ENCODE measurements at regions not wholly inside any gene's neighbourhood (a gene's known extent, or its start where the extent isn't known, plus 50 kb on each side); places are given as distances from the start of the nearest gene placed in this dataset.
"Not testable (repeated sequence)": the region's sequence is repeated elsewhere in the genome, so short reads cannot be mapped to it uniquely, and the experiment has no call there.

- DNase-seq, result no peak
These were observed 103.5 kb upstream of the TRIB2 start for GRCh38 chr2:12613137-12613835.

- DNase-seq, result no peak
These were observed 101.2 kb upstream of the TRIB2 start for GRCh38 chr2:12615509-12615908.

- DNase-seq, result no peak
These were observed 100.1 kb upstream of the TRIB2 start for GRCh38 chr2:12616456-12617156.

GRCh38 chr2:12617366-12617765 is 99.4 kb upstream of the TRIB2 start:
- no peak for DNase-seq

GRCh38 chr2:12617853-12618252 is 98.9 kb upstream of the TRIB2 start:
- no peak for DNase-seq

- no peak for DNase-seq
These were observed 98.2 kb upstream of the TRIB2 start for GRCh38 chr2:12618576-12618975.

GRCh38 chr2:12619975-12620374 is 96.8 kb upstream of the TRIB2 start:
- no peak for DNase-seq

- no peak for DNase-seq
These were observed 96.0 kb upstream of the TRIB2 start for GRCh38 chr2:12620759-12621158.

- DNase-seq, result no peak
These were observed 93.7 kb upstream of the TRIB2 start for GRCh38 chr2:12623051-12623450.

- DNase-seq, result no peak
These were observed 92.4 kb upstream of the TRIB2 start for GRCh38 chr2:12624384-12624783.

GRCh38 chr2:12624905-12625598 is 91.7 kb upstream of the TRIB2 start:
- DNase-seq, result no peak

GRCh38 chr2:12628541-12628940 is 88.2 kb upstream of the TRIB2 start:
- DNase-seq, result not testable (repeated sequence)

GRCh38 chr2:12636837-12637581 is 79.7 kb upstream of the TRIB2 start:
- no peak for DNase-seq

- no peak for DNase-seq
These were observed 79.0 kb upstream of the TRIB2 start for GRCh38 chr2:12637754-12638153.

- DNase-seq, result no peak
These were observed 75.3 kb upstream of the TRIB2 start for GRCh38 chr2:12641441-12641840.

GRCh38 chr2:12642332-12642731 is 74.4 kb upstream of the TRIB2 start:
- DNase-seq, result no peak

GRCh38 chr2:12642859-12643258 is 73.9 kb upstream of the TRIB2 start:
- DNase-seq, result no peak

- no peak for DNase-seq
These were observed 66.9 kb upstream of the TRIB2 start for GRCh38 chr2:12649602-12650400.

GRCh38 chr2:12651641-12652040 is 65.1 kb upstream of the TRIB2 start:
- no peak for DNase-seq

- no peak for DNase-seq
These were observed 64.0 kb upstream of the TRIB2 start for GRCh38 chr2:12652723-12653122.

- DNase-seq, result no peak
These were observed 59.2 kb upstream of the TRIB2 start for GRCh38 chr2:12657560-12657959.

GRCh38 chr2:12658310-12658945 is 58.3 kb upstream of the TRIB2 start:
- DNase-seq, result no peak

Data from activated naive CD4-positive, alpha-beta T cell treated with Interleukin-2 at 50 U/mL for 16 hours (primary cell).